ENCODE measurements at regions not wholly inside any gene's neighbourhood (a gene's known extent, or its start where the extent isn't known, plus 50 kb on each side); places are given as distances from the start of the nearest gene placed in this dataset.

DNA sequence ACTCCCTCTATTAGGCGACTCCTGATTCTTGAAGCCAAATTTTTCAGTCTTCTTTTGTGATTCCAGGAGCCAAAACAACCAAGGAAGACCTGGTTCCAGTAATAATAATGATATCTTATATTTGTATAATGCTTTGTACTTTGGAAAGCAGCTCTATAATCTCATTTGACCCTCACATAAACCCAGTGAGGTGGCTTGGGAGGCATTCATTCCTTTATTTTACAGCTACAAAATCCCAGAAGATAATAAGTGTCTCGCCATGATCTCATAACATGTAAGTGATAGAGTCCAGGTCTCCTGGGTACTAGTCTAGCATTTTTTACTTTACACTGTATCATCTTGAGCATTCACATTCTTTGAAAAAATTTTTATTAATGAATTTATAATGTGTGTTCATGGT is 143.1 kb downstream of the ACTBL2 start:
- FAIRE-seq = no peak
- DNase-seq (ENCODE audit: low read depth) = no peak
- Histone ChIP-seq H3K4me3 (ENCODE audit: low read depth, low read length) (no peak overlapping the region), H3K36me3 (ENCODE audit: control insufficient read depth, insufficient read depth, low read length) (no peaks in the 10 kb centered on the region), H3K27me3 (ENCODE audit: control insufficient read depth, insufficient read depth, low read length) (no peaks in the 10 kb centered on the region)
- TF ChIP-seq, protein P1, sequence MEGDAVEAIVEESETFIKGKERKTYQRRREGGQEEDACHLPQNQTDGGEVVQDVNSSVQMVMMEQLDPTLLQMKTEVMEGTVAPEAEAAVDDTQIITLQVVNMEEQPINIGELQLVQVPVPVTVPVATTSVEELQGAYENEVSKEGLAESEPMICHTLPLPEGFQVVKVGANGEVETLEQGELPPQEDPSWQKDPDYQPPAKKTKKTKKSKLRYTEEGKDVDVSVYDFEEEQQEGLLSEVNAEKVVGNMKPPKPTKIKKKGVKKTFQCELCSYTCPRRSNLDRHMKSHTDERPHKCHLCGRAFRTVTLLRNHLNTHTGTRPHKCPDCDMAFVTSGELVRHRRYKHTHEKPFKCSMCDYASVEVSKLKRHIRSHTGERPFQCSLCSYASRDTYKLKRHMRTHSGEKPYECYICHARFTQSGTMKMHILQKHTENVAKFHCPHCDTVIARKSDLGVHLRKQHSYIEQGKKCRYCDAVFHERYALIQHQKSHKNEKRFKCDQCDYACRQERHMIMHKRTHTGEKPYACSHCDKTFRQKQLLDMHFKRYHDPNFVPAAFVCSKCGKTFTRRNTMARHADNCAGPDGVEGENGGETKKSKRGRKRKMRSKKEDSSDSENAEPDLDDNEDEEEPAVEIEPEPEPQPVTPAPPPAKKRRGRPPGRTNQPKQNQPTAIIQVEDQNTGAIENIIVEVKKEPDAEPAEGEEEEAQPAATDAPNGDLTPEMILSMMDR (IDR thresholded peaks at IDR 0.05; ENCODE audit: insufficient read depth, low read length, severe bottlenecking) = no peak

- TF ChIP-seq, protein P1 (IDR thresholded peaks at IDR 0.05; ENCODE audit: insufficient read depth, low read length, severe bottlenecking) = no peak
- H3K36me3 ChIP-seq (ENCODE audit: control insufficient read depth, insufficient read depth, low read length) = no peaks in the 10 kb centered on the region
- no peak overlapping the region for H3K4me3 ChIP-seq (ENCODE audit: low read depth, low read length)
- no peak for FAIRE-seq
- DNase-seq (ENCODE audit: low read depth) = no peak
- H3K27me3 ChIP-seq (ENCODE audit: control insufficient read depth, insufficient read depth, low read length) = no peaks in the 10 kb centered on the region
Observed at GRCh38 chr5:57338868-57339340, 143.7 kb downstream of the ACTBL2 start.

GRCh38 chr5:57338068-57338867 is 144.3 kb downstream of the ACTBL2 start:
- H3K36me3 ChIP-seq (ENCODE audit: control insufficient read depth, insufficient read depth, low read length) = no peaks in the 10 kb centered on the region
- peak; percentile 33 for DNase-seq (ENCODE audit: low read depth)
- peak; percentile 52 for FAIRE-seq
- TF ChIP-seq, protein P1 (IDR thresholded peaks at IDR 0.05; ENCODE audit: insufficient read depth, low read length, severe bottlenecking) = peak; percentile 52
- no peak overlapping the region for H3K4me3 ChIP-seq (ENCODE audit: low read depth, low read length)
- no peaks in the 10 kb centered on the region for H3K27me3 ChIP-seq (ENCODE audit: control insufficient read depth, insufficient read depth, low read length)

- Histone ChIP-seq H3K4me3 (ENCODE audit: low read depth, low read length) (no peak overlapping the region), H3K27me3 (ENCODE audit: control insufficient read depth, insufficient read depth, low read length) (no peaks in the 10 kb centered on the region), H3K36me3 (ENCODE audit: control insufficient read depth, insufficient read depth, low read length) (no peaks in the 10 kb centered on the region)
- FAIRE-seq = no peak
- TF ChIP-seq, protein P1 (IDR thresholded peaks at IDR 0.05; ENCODE audit: insufficient read depth, low read length, severe bottlenecking) = no peak
- DNase-seq (ENCODE audit: low read depth) = peak; percentile 95
Observed at GRCh38 chr5:57335092-57335660, 147.4 kb downstream of the ACTBL2 start.

GRCh38 chr5:57334475-57334874 is 148.1 kb downstream of the ACTBL2 start:
- Histone ChIP-seq H3K4me3 (ENCODE audit: low read depth, low read length) (no peak overlapping the region), H3K27me3 (ENCODE audit: control insufficient read depth, insufficient read depth, low read length) (no peaks in the 10 kb centered on the region), H3K36me3 (ENCODE audit: control insufficient read depth, insufficient read depth, low read length) (no peaks in the 10 kb centered on the region)
- DNase-seq (ENCODE audit: low read depth) (no peak), FAIRE-seq (no peak)
- TF ChIP-seq, protein P1 (IDR thresholded peaks at IDR 0.05; ENCODE audit: insufficient read depth, low read length, severe bottlenecking) = no peak

Measured in bronchial epithelial cell (primary cell).